Body of pancreas (tissue), 4 donors: ENCODE measurements at regions not wholly inside any gene's neighbourhood (a gene's known extent, or its start where the extent isn't known, plus 50 kb on each side); places are given as distances from the start of the nearest gene placed in this dataset.

Source experiments
- ATAC-seq: fragments of 150-250 bp; one replicate; pipeline ENCODE4 v1.9.1; 2016
- DNase-seq, 4 donors: peaks; one replicate each; pipeline ENCODE4 v3.0.0-alpha.2; 2019
- H3K27ac ChIP-seq, 4 donors: fragments of 200-600 bp; sonication (generic); 1 replicate in 3 of 4; 2 replicates in 1 of 4; pipeline versions ENCODE4 v1.5.1 to v1.6.1; 2016 to 2019; ENCODE audit warnings: mild to moderate bottlenecking in 1 of 4, mixed read lengths in 1 of 4, moderate library complexity in 1 of 4
- H3K27me3 ChIP-seq, 2 donors: fragments of 200-600 bp; sonication (generic); one replicate each; pipeline ENCODE4 v1.6.0; 2016; ENCODE audit warnings: mild to moderate bottlenecking in 1 of 2
- H3K36me3 ChIP-seq, 2 donors: fragments of 200-600 bp; sonication (generic); replicated peaks in 1 of 2; 2 replicates each; pipeline ENCODE4 v1.5.1; 2016; ENCODE audit warnings: low read depth in 2 of 2; ENCODE audit not compliant: insufficient read depth in 1 of 2
- H3K4me1 ChIP-seq: fragments of 200-600 bp; sonication (generic); one replicate; pipeline ENCODE4 v1.6.0; 2016
- H3K4me3 ChIP-seq, 2 donors: fragments of 200-600 bp; sonication (generic); 1 replicate in 1 of 2; 2 replicates in 1 of 2; pipeline ENCODE4 v1.5.1; 2016 to 2019
- H3K9me3 ChIP-seq, 3 donors: fragments of 200-600 bp; sonication (generic); 1 replicate in 2 of 3; 2 replicates in 1 of 3; pipeline ENCODE4 v1.5.1; 2016
- CTCF ChIP-seq, 7 experiments: fragments of 450-650 bp in 4 of 7; fragments of 200-600 bp in 3 of 7; sonication (generic) in 3 of 7; IDR thresholded peaks; one replicate each; pipeline ENCODE4 v1.5.1; 2016 to 2019; ENCODE audit warnings: antibody characterized with exemption in 7 of 7
- POLR2A ChIP-seq, 3 donors: fragments of 450-650 bp; IDR thresholded peaks; one replicate each; pipeline ENCODE4 v1.6.1; 2016; ENCODE audit warnings: antibody characterized with exemption in 3 of 3, mild to moderate bottlenecking in 2 of 3
- WGBS, 2 donors: methylation state at CpG; one replicate each; pipeline ENCODE4 v1.1.5; 2017; 5-methylcytosine and 5-hydroxymethylcytosine counted together
- intact Hi-C: fragments of 100-400 bp; cut with DNase I; formaldehyde crosslinking; loops from one replicate; pipeline ENCODE4 v1.15.1; 2023

GRCh38 chr10:58942724-58943123, 233.7 kb upstream of the PHYHIPL start:
- no peaks in the 10 kb centered on the region for H3K36me3 ChIP-seq
- TF ChIP-seq CTCF (IDR thresholded peaks at IDR 0.05) = no peak
- H3K9me3 ChIP-seq = no peaks in the 10 kb centered on the region
- no peaks in the 10 kb centered on the region for H3K4me1 ChIP-seq
- H3K27ac ChIP-seq = no peak overlapping the region
- intact Hi-C loops = no loop called here
- H3K4me3 ChIP-seq = no peak overlapping the region
- DNase-seq = no peak
- no peak for ATAC-seq
- no peaks in the 10 kb centered on the region for H3K27me3 ChIP-seq

- WGBS, 2 donors = 83 to 95% methylated on average over 1 of the region's 1 CpG
- TF ChIP-seq CTCF (IDR thresholded peaks at IDR 0.05) = no peak
- TF ChIP-seq POLR2A (IDR thresholded peaks at IDR 0.05) = no peak
- intact Hi-C loops = no loop called here
- H3K4me3 ChIP-seq = no peak overlapping the region
- DNase-seq = no peak
- ATAC-seq = no peak
- no peak overlapping the region for H3K27ac ChIP-seq
- no peaks in the 10 kb centered on the region for H3K27me3 ChIP-seq
- H3K36me3 ChIP-seq = no peaks in the 10 kb centered on the region
- H3K4me1 ChIP-seq = no peaks in the 10 kb centered on the region
- no peaks in the 10 kb centered on the region for H3K9me3 ChIP-seq
Observed at GRCh38 chr10:58943256-58943890, 233.1 kb upstream of the PHYHIPL start.

GRCh38 chr10:58943960-58944359, 232.5 kb upstream of the PHYHIPL start:
- intact Hi-C loops = no loop called here
- H3K4me3 ChIP-seq = no peak overlapping the region
- DNase-seq (no peak), ATAC-seq (no peak)
- no peaks in the 10 kb centered on the region for H3K9me3 ChIP-seq
- H3K36me3 ChIP-seq = no peaks in the 10 kb centered on the region
- no peak overlapping the region for H3K27ac ChIP-seq
- TF ChIP-seq POLR2A (IDR thresholded peaks at IDR 0.05) = no peak
- TF ChIP-seq CTCF (IDR thresholded peaks at IDR 0.05) = no peak
- no peaks in the 10 kb centered on the region for H3K4me1 ChIP-seq
- no peaks in the 10 kb centered on the region for H3K27me3 ChIP-seq

- 66 to 73% methylated on average over 4 of the region's 4 CpGs for WGBS, 2 donors
- DNase-seq (no peak), ATAC-seq (no peak)
- intact Hi-C loops = no loop called here
- H3K27me3 ChIP-seq = no peaks in the 10 kb centered on the region
- H3K4me3 ChIP-seq = no peak overlapping the region
- H3K9me3 ChIP-seq = no peaks in the 10 kb centered on the region
- H3K36me3 ChIP-seq = no peaks in the 10 kb centered on the region
- TF ChIP-seq CTCF (IDR thresholded peaks at IDR 0.05) (no peak), POLR2A (IDR thresholded peaks at IDR 0.05) (no peak)
- H3K27ac ChIP-seq = no peak overlapping the region
- peaks cover 5% of the 10 kb centered on the region for H3K4me1 ChIP-seq
Observed at GRCh38 chr10:58948303-58948702, 228.1 kb upstream of the PHYHIPL start.

DNA sequence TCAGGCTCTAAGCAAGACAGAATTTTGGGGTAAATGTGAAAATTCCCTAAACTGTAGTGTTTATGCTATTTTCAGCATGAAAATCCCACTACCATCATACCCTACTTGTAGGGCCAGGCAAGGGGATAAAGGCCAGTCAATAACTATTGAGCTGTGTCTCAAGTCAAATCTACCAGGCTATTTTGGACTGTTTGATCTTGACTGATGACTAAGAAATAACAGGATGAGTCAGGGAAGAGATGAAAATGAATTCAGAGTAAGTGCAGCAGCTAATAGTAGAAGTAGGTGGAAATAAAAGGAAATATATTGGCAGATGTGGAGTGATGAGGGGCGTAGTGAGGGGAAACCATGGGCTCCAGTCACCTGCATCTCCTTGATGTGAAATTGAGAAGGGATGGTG, 225.8 kb upstream of the PHYHIPL start:
- Histone ChIP-seq H3K9me3 (no peaks in the 10 kb centered on the region), H3K27me3 (no peaks in the 10 kb centered on the region), H3K36me3 (no peaks in the 10 kb centered on the region), H3K4me3 (no peak overlapping the region), H3K4me1 (peaks cover 5% of the 10 kb centered on the region), H3K27ac (no peak overlapping the region)
- intact Hi-C loops = no loop called here
- 55 to 62% methylated on average over 1 of the region's 1 CpG for WGBS, 2 donors
- ATAC-seq (no peak), DNase-seq (no peak)
- TF ChIP-seq CTCF (IDR thresholded peaks at IDR 0.05) = no peak
- TF ChIP-seq POLR2A (IDR thresholded peaks at IDR 0.05) = no peak
